Liver (tissue), 7 donors: ENCODE measurements at regions not wholly inside any gene's neighbourhood (a gene's known extent, or its start where the extent isn't known, plus 50 kb on each side); places are given as distances from the start of the nearest gene placed in this dataset.

Source experiments
- DNase-seq: peaks from one replicate; pipeline ENCODE4 v3.0.0-alpha.2; 2017; ENCODE audit warnings: low spot score
- H3K27ac ChIP-seq, 2 donors: one replicate each; pipeline ENCODE4 v1.7.0; 2013; ENCODE audit warnings: inconsistent platforms in 2 of 2, low read length in 2 of 2, control low read depth in 1 of 2, low read depth in 1 of 2, mild to moderate bottlenecking in 1 of 2
- H3K27me3 ChIP-seq, 4 donors: one replicate each; pipeline versions ENCODE4 v1.6.1 to v1.7.0; 2013; ENCODE audit warnings: low read length in 3 of 4, inconsistent platforms in 1 of 4, mild to moderate bottlenecking in 1 of 4, moderate library complexity in 1 of 4; ENCODE audit not compliant: control insufficient read depth in 4 of 4, insufficient read depth in 4 of 4
- H3K36me3 ChIP-seq, 4 donors: one replicate each; pipeline versions ENCODE4 v1.6.1 to v1.7.0; 2013; ENCODE audit warnings: low read length in 3 of 4, mild to moderate bottlenecking in 3 of 4, low read depth in 1 of 4, moderate library complexity in 1 of 4; ENCODE audit not compliant: control insufficient read depth in 4 of 4, insufficient read depth in 3 of 4
- H3K4me1 ChIP-seq, 4 donors: one replicate each; pipeline versions ENCODE4 v1.6.1 to v1.7.0; 2013; ENCODE audit warnings: low read length in 3 of 4, mild to moderate bottlenecking in 3 of 4, moderate library complexity in 1 of 4; ENCODE audit not compliant: control insufficient read depth in 4 of 4, insufficient read depth in 4 of 4
- H3K4me3 ChIP-seq, 3 donors: one replicate each; pipeline versions ENCODE4 v1.6.1 to v1.7.0; 2013; ENCODE audit warnings: low read length in 3 of 3, control low read depth in 1 of 3, low read depth in 1 of 3, mild to moderate bottlenecking in 1 of 3
- H3K9ac ChIP-seq, 2 donors: one replicate each; pipeline ENCODE4 v1.7.0; 2013; ENCODE audit warnings: low read length in 2 of 2, mild to moderate bottlenecking in 2 of 2, moderate library complexity in 2 of 2, control low read depth in 1 of 2, low read depth in 1 of 2
- H3K9me3 ChIP-seq, 4 donors: one replicate each; pipeline versions ENCODE4 v1.6.1 to v1.7.0; 2013; ENCODE audit warnings: low read length in 3 of 4; ENCODE audit not compliant: control insufficient read depth in 4 of 4
- ATF3 ChIP-seq: IDR thresholded peaks from 2 replicates; pipeline ENCODE4 v1.6.1; 2016; ENCODE audit warnings: antibody characterized with exemption
- FOXA1 ChIP-seq: IDR thresholded peaks from 2 replicates; pipeline ENCODE4 v1.6.1; 2016; ENCODE audit warnings: antibody characterized with exemption
- FOXA2 ChIP-seq: IDR thresholded peaks from 2 replicates; pipeline ENCODE4 v1.6.1; 2016; ENCODE audit warnings: antibody characterized with exemption
- GABPA ChIP-seq, 2 donors: IDR thresholded peaks in 1 of 2; conservative IDR thresholded peaks in 1 of 2; 2 replicates each; pipeline ENCODE4 v1.6.1; 2016; ENCODE audit warnings: antibody characterized with exemption in 2 of 2, mild to moderate bottlenecking in 1 of 2, moderate library complexity in 1 of 2
- HNF4A ChIP-seq, 2 donors: conservative IDR thresholded peaks; 2 replicates each; pipeline ENCODE4 v1.6.1; 2016; ENCODE audit warnings: antibody characterized with exemption in 2 of 2, mild to moderate bottlenecking in 2 of 2
- HNF4G ChIP-seq: IDR thresholded peaks from 2 replicates; pipeline ENCODE4 v1.6.1; 2016; ENCODE audit warnings: antibody characterized with exemption
- JUND ChIP-seq, 2 donors: IDR thresholded peaks; 2 replicates each; pipeline ENCODE4 v1.6.1; 2016; ENCODE audit warnings: antibody characterized with exemption in 2 of 2
- NR2F2 ChIP-seq: IDR thresholded peaks from 2 replicates; pipeline ENCODE4 v1.6.1; 2016; ENCODE audit warnings: antibody characterized with exemption
- RAD21 ChIP-seq, 2 donors: IDR thresholded peaks; 2 replicates each; pipeline ENCODE4 v1.6.1; 2016; ENCODE audit warnings: antibody characterized with exemption in 2 of 2, mild to moderate bottlenecking in 2 of 2
- RXRA ChIP-seq, 2 donors: IDR thresholded peaks; 2 replicates each; pipeline ENCODE4 v1.6.1; 2017 to 2018; ENCODE audit warnings: antibody characterized with exemption in 2 of 2, mild to moderate bottlenecking in 1 of 2
- SP1 ChIP-seq: IDR thresholded peaks from 2 replicates; pipeline ENCODE4 v1.6.1; 2018; ENCODE audit warnings: antibody characterized with exemption, mild to moderate bottlenecking
- YY1 ChIP-seq: IDR thresholded peaks from 2 replicates; pipeline ENCODE4 v1.6.1; 2016; ENCODE audit warnings: antibody characterized with exemption, mild to moderate bottlenecking
- WGBS: extraction: QIAGEN DNeasy Blood & Tissue Kit; methylation state at CpG from one replicate; pipeline ENCODE4 v1.1.7; 2013; 5-methylcytosine and 5-hydroxymethylcytosine counted together
- TF ChIP-seq, protein P1 (sequence below): IDR thresholded peaks from 2 replicates; pipeline ENCODE4 v1.6.1; 2016; ENCODE audit warnings: antibody characterized with exemption
- donor health status: healthy.
- donor health status: healthy.
- donor health status: healthy.
- donor health status: healthy.

DNA sequence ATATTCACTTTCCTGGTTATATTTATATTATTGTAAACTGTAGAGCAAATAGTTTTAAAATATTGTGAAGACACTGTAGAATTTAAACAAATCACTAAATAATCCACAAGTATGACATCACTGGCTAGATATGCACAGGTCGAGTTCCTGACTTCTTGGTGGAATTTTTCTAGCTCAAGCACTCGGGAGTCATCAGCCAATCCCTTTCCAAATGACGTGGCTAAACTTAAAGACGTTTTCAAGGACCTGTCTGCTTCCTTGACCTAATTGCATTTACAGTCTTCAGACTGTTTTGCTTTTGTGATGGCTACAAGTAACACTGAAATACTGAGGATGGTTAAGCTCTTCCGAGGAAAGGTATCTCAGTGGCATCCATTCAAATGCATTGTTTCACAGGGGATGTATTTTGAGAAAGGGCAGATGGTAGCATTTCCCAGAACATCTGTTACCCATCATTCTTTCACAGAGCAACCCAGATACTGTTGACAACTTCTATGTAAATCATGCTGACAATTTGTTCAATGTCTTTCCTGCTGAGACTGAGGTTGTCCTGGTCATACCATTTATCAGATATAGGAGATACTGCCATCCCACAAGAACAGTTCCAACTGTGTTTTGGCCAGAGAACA is 262.8 kb downstream of the CDH10 start:
- no peak overlapping the region for H3K4me3 ChIP-seq
- no peaks in the 10 kb centered on the region for H3K36me3 ChIP-seq
- no peaks in the 10 kb centered on the region for H3K27me3 ChIP-seq
- DNase-seq: no peak
- WGBS: 45% methylated on average over 5 of the region's 5 CpGs
- H3K9ac ChIP-seq: no peak overlapping the region
- no peak for TF ChIP-seq YY1
- TF ChIP-seq, protein P1, sequence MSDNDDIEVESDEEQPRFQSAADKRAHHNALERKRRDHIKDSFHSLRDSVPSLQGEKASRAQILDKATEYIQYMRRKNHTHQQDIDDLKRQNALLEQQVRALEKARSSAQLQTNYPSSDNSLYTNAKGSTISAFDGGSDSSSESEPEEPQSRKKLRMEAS: no peak
- TF ChIP-seq FOXA2: no peak
- no peak for TF ChIP-seq FOXA1
- TF ChIP-seq HNF4A (conservative IDR thresholded peaks at IDR 0.05): no peak
- TF ChIP-seq JUND (IDR thresholded peaks at IDR 0.05): no peak
- no peak for TF ChIP-seq RXRA (IDR thresholded peaks at IDR 0.05)
- no peak for TF ChIP-seq ATF3
- TF ChIP-seq SP1: no peak
- TF ChIP-seq HNF4G: no peak
- H3K27ac ChIP-seq: no peak overlapping the region
- no peaks in the 10 kb centered on the region for H3K4me1 ChIP-seq
- no peaks in the 10 kb centered on the region for H3K9me3 ChIP-seq

GRCh38 chr5:24385070-24385469 is 259.7 kb downstream of the CDH10 start:
- Histone ChIP-seq H3K36me3 (no peaks in the 10 kb centered on the region), H3K27ac (no peak overlapping the region), H3K4me1 (no peaks in the 10 kb centered on the region), H3K4me3 (no peak overlapping the region), H3K9me3 (no peaks in the 10 kb centered on the region), H3K9ac (no peak overlapping the region), H3K27me3 (no peaks in the 10 kb centered on the region)
- no peak for DNase-seq
- WGBS: 70% methylated on average over 3 of the region's 3 CpGs
- TF ChIP-seq NR2F2 (no peak), HNF4G (no peak)

DNA sequence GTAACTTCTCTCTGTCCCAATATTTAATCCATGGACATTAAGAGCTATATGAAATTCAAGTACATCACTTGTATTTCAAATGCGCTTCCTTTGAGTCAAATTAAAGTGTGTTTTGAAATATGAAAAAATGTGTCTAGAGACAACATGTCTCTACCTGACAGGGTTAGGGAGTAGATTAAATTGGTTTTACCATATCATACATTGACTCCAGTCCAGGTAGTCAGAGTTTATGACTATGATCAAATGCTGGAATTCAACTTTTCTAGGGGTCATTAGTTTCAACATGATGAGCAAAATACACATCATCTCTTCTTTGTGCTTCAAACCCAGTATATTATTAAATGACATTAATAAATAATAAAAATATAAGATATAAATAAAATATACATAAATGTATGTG is 259.2 kb downstream of the CDH10 start:
- H3K27me3 ChIP-seq: no peaks in the 10 kb centered on the region
- no peak overlapping the region for H3K4me3 ChIP-seq
- DNase-seq: no peak
- 95% methylated on average over 1 of the region's 1 CpG for WGBS
- H3K27ac ChIP-seq: no peak overlapping the region
- H3K9ac ChIP-seq: no peak overlapping the region
- H3K9me3 ChIP-seq: no peaks in the 10 kb centered on the region
- no peaks in the 10 kb centered on the region for H3K4me1 ChIP-seq
- no peaks in the 10 kb centered on the region for H3K36me3 ChIP-seq
- TF ChIP-seq RXRA (IDR thresholded peaks at IDR 0.05) (no peak), YY1 (no peak), GABPA (IDR thresholded peaks at IDR 0.05 in 1 of 2, conservative IDR thresholded peaks at IDR 0.05 in 1 of 2) (no peak)

DNA sequence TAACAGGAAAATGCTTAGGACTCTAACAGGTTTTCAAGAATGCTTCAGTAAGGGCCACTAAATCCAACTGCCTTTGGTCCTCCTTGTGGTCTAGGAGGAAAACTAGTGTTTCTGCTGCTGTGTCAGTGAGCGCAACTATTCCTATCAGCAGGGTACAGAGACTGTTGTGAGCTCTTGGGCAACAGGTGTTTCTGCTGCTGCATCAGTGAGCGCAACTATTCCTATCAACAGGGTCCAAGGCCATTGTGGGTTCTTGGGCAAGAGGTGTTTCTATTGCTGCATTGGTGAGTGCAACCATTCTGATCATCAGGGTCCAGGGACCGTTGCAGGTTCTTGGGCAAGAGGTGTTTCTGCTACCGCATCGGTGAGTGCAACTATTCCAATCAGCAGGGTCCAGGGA is 256.3 kb downstream of the CDH10 start:
- no peaks in the 10 kb centered on the region for H3K27me3 ChIP-seq
- no peak overlapping the region for H3K27ac ChIP-seq
- no peak overlapping the region for H3K4me3 ChIP-seq
- TF ChIP-seq RAD21 (IDR thresholded peaks at IDR 0.05): no peak
- no peak for TF ChIP-seq ATF3
- TF ChIP-seq SP1: no peak
- TF ChIP-seq YY1: no peak
- no peak for TF ChIP-seq HNF4G
- H3K4me1 ChIP-seq: no peaks in the 10 kb centered on the region
- no peak for DNase-seq
- H3K9me3 ChIP-seq: no peaks in the 10 kb centered on the region
- WGBS: 69% methylated on average over 5 of the region's 5 CpGs
- H3K36me3 ChIP-seq: no peaks in the 10 kb centered on the region
- H3K9ac ChIP-seq: no peak overlapping the region
